Upper lobe of left lung (tissue), 4 donors: ENCODE measurements at regions not wholly inside any gene's neighbourhood (a gene's known extent, or its start where the extent isn't known, plus 50 kb on each side); places are given as distances from the start of the nearest gene placed in this dataset.

Experiments
- POLR2A ChIP-seq, 4 donors: fragments of 450-650 bp; IDR thresholded peaks; one replicate each; pipeline ENCODE4 v1.5.1; 2016 to 2017; ENCODE audit warnings: antibody characterized with exemption in 4 of 4, mild to moderate bottlenecking in 2 of 4
- POLR2AphosphoS5 ChIP-seq, 2 donors: sonication (generic); formaldehyde crosslinking; IDR thresholded peaks; one replicate each; pipeline ENCODE4 v1.5.1; 2017; ENCODE audit warnings: antibody characterized with exemption in 2 of 2
- TF ChIP-seq, protein P1 (sequence below), 6 experiments: fragments of 450-650 bp in 4 of 6; fragments of 200-600 bp in 2 of 6; sonication (generic) in 2 of 6; IDR thresholded peaks; one replicate each; pipeline ENCODE4 v1.5.1; 2016 to 2019; ENCODE audit warnings: antibody characterized with exemption in 6 of 6

DNA sequence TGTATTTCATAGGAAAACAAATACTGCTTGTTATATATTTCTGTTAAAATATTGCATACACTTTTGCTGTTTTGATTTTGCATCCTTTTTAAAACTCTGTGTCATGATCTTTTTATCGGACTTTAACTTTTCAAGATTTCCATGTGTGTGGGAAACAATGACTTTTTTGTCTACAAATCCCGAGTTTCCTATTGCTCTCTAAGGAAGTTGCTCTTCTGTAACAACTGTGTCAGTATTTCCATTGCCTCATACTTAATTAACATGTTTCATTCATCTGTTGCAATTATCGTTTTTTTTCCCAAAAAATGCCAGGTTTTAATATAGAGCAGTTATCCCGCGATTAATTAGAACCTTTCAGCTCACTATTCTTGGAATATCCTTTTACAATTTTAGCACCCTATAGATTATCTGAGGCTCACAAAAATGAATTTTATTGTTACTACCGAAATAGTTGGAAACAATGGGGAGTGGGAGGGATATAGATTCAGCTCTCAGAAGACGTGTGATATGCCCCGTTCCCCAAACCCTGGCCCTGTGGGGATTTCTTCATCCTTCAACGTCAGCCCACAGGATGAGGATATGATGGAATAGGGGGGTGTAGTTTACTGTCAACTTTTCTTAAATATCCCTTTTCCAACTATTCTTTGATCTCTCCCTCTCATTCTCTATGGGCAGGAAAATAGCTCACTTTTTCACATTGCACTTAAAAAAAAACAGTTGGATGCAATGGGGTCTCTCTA lies 297.6 kb upstream of the IGFBP3 start:
- TF ChIP-seq, protein P1, sequence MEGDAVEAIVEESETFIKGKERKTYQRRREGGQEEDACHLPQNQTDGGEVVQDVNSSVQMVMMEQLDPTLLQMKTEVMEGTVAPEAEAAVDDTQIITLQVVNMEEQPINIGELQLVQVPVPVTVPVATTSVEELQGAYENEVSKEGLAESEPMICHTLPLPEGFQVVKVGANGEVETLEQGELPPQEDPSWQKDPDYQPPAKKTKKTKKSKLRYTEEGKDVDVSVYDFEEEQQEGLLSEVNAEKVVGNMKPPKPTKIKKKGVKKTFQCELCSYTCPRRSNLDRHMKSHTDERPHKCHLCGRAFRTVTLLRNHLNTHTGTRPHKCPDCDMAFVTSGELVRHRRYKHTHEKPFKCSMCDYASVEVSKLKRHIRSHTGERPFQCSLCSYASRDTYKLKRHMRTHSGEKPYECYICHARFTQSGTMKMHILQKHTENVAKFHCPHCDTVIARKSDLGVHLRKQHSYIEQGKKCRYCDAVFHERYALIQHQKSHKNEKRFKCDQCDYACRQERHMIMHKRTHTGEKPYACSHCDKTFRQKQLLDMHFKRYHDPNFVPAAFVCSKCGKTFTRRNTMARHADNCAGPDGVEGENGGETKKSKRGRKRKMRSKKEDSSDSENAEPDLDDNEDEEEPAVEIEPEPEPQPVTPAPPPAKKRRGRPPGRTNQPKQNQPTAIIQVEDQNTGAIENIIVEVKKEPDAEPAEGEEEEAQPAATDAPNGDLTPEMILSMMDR (IDR thresholded peaks at IDR 0.05): no peak
- TF ChIP-seq POLR2A (IDR thresholded peaks at IDR 0.05) (no peak), POLR2AphosphoS5 (IDR thresholded peaks at IDR 0.05) (no peak)
